ES-I3 (cell line): ENCODE measurements at regions not wholly inside any gene's neighbourhood (a gene's known extent, or its start where the extent isn't known, plus 50 kb on each side); places are given as distances from the start of the nearest gene placed in this dataset.

Source experiments
- H3K36me3 ChIP-seq: 2 replicates; pipeline ENCODE4 v1.6.1; 2013; ENCODE audit warnings: mild to moderate bottlenecking, low read length, control low read depth, moderate library complexity; ENCODE audit not compliant: insufficient read depth
- H3K4me1 ChIP-seq: 2 replicates; pipeline ENCODE4 v1.6.1; 2013; ENCODE audit warnings: mild to moderate bottlenecking, control low read depth, low read length; ENCODE audit not compliant: insufficient read depth
- H3K9ac ChIP-seq: 2 replicates; pipeline ENCODE4 v1.6.1; 2013; ENCODE audit warnings: low read depth, mild to moderate bottlenecking, low read length, moderate library complexity
- H3K9me3 ChIP-seq: 2 replicates; pipeline ENCODE4 v1.6.1; 2013; ENCODE audit warnings: mild to moderate bottlenecking, low read length, moderate library complexity; ENCODE audit not compliant: control insufficient read depth, insufficient read depth

- Histone ChIP-seq H3K36me3 (no peaks in the 10 kb centered on the region), H3K4me1 (no peaks in the 10 kb centered on the region), H3K9me3 (no peaks in the 10 kb centered on the region), H3K9ac (no peak overlapping the region)
Observed at GRCh38 chr3:28726840-28727239, 378.2 kb upstream of the AZI2 start.

- H3K36me3 ChIP-seq = no peaks in the 10 kb centered on the region
Observed at GRCh38 chr3:28727307-28727706, 378.7 kb upstream of the AZI2 start.

GRCh38 chr3:28738425-28738824, 389.8 kb upstream of the AZI2 start:
- H3K9me3 ChIP-seq = no peaks in the 10 kb centered on the region
- H3K36me3 ChIP-seq = no peaks in the 10 kb centered on the region
- no peaks in the 10 kb centered on the region for H3K4me1 ChIP-seq
- no peak overlapping the region for H3K9ac ChIP-seq

More at GRCh38 chr3:28727307-28727706, 378.7 kb upstream of the AZI2 start:
- no peaks in the 10 kb centered on the region for H3K9me3 ChIP-seq
- H3K9ac ChIP-seq = no peak overlapping the region
- no peaks in the 10 kb centered on the region for H3K4me1 ChIP-seq

- Histone ChIP-seq H3K9me3 (no peaks in the 10 kb centered on the region), H3K36me3 (no peaks in the 10 kb centered on the region), H3K4me1 (no peaks in the 10 kb centered on the region), H3K9ac (no peak overlapping the region)
Observed at GRCh38 chr3:28739647-28740046, 391.0 kb upstream of the AZI2 start.

GRCh38 chr3:28743271-28743670, 394.6 kb upstream of the AZI2 start:
- H3K36me3 ChIP-seq = no peaks in the 10 kb centered on the region
- no peaks in the 10 kb centered on the region for H3K4me1 ChIP-seq
- no peaks in the 10 kb centered on the region for H3K9me3 ChIP-seq
- no peak overlapping the region for H3K9ac ChIP-seq

DNA sequence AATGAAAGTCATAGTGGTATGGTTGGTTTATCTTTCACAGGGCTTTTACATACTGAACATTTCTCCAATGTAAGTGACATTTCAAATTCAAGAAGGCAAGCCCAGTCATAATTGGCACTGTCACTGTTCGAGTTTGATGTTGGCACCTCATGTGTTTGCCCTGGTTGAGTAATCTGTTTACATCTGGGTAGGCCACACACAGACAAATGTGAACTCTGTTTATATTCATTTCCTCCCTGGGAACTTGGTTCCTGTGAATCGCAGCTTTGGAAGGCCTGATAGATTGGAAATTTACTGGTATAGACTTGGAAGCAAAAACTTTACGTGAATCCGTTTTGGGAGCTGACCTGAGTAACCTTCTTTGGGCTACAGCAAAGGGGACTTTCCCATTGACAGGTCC, 395.2 kb upstream of the AZI2 start:
- no peak overlapping the region for H3K9ac ChIP-seq
- H3K4me1 ChIP-seq = no peaks in the 10 kb centered on the region
- no peaks in the 10 kb centered on the region for H3K9me3 ChIP-seq
- H3K36me3 ChIP-seq = no peaks in the 10 kb centered on the region

- no peaks in the 10 kb centered on the region for H3K36me3 ChIP-seq
- H3K9ac ChIP-seq = no peak overlapping the region
- H3K9me3 ChIP-seq = no peaks in the 10 kb centered on the region
- H3K4me1 ChIP-seq = no peaks in the 10 kb centered on the region
Observed at GRCh38 chr3:28745436-28745835, 396.8 kb upstream of the AZI2 start.

DNA sequence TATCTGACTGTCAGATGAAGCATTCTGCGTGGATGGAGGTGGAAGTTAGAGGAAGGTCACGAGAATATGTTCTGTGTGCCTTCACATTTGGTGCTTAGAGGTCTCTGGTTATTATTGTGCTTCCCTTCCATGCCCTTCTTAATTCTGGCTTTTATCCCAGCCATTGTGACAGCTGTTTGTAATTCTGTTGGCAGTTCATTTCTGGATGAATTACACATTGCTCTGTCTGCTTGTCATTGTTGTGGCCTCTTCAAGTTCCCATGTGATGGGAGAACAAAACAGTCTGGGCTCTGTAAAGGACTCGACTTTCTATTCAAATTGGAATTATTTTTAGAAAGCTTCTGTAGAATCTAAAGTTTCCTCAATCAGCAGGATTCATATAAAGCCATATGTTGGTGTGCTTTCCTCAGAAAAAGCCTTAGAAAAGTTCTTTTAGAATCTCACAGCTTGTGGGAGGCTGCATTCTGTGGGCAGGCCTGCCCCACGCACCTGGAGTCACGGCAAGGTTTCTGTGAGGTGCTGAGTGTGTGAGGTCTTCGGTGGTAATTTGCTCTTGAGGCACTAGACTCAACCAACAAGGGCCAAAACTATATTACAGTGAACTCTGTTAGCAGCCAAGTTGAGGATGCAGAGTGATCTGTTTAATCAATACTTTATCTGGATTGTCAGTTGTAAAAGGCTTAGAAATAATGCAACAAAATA, 397.4 kb upstream of the AZI2 start:
- Histone ChIP-seq H3K4me1 (no peaks in the 10 kb centered on the region), H3K9ac (no peak overlapping the region), H3K36me3 (no peaks in the 10 kb centered on the region), H3K9me3 (no peaks in the 10 kb centered on the region)

DNA sequence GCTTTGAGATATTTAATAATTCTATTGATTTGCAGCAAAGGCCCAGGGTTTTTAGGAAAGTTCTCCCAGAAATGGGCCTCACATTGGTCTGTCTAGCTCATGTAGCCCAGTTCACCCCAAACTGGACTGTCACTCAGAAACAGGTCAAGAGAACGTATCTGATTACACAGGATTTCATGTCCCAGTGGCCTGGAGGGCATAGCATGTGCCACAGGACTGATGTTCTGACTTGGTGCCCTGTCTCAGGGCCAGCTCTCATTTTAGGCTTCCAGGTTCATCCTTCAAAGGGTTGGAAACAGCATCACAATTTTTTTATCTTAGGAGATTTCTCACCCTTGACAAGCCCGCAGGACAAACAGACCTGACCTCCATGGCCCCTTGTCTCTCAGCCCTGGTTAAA, 398.4 kb upstream of the AZI2 start:
- Histone ChIP-seq H3K4me1 (no peaks in the 10 kb centered on the region), H3K36me3 (no peaks in the 10 kb centered on the region), H3K9ac (no peak overlapping the region), H3K9me3 (no peaks in the 10 kb centered on the region)

GRCh38 chr3:28751864-28752263, 403.2 kb upstream of the AZI2 start:
- no peaks in the 10 kb centered on the region for H3K4me1 ChIP-seq
- H3K9me3 ChIP-seq = no peaks in the 10 kb centered on the region
- no peak overlapping the region for H3K9ac ChIP-seq
- no peaks in the 10 kb centered on the region for H3K36me3 ChIP-seq

- Histone ChIP-seq H3K36me3 (no peaks in the 10 kb centered on the region), H3K4me1 (no peaks in the 10 kb centered on the region), H3K9me3 (no peaks in the 10 kb centered on the region), H3K9ac (no peak overlapping the region)
Observed at GRCh38 chr3:28752290-28752689, 403.7 kb upstream of the AZI2 start.

GRCh38 chr3:28756056-28756455, 407.4 kb upstream of the AZI2 start:
- H3K36me3 ChIP-seq = no peaks in the 10 kb centered on the region
- no peaks in the 10 kb centered on the region for H3K4me1 ChIP-seq
- no peak overlapping the region for H3K9ac ChIP-seq
- no peaks in the 10 kb centered on the region for H3K9me3 ChIP-seq

- Histone ChIP-seq H3K9me3 (no peaks in the 10 kb centered on the region), H3K9ac (no peak overlapping the region), H3K36me3 (no peaks in the 10 kb centered on the region), H3K4me1 (no peaks in the 10 kb centered on the region)
Observed at GRCh38 chr3:28758115-28758514, 409.5 kb upstream of the AZI2 start.

DNA sequence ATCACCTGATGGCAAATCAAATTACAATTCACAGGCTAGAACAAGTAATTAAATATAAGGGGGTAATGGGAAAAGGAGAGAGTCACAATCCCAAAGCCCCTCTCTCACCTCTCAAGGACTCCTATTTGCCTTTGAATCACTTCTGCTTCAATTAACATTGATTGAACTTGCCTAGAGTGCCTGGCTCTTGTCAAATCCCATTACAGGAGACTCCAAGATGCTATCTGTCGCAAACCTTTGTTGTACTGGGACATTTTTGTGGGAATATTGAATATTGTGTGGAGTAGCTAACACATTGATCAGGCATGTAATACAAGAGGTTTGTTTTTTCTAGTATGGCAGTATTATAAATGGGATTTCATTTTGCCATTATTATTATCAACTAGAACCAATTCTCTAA, 412.8 kb upstream of the AZI2 start:
- no peaks in the 10 kb centered on the region for H3K9me3 ChIP-seq
- 0 out of 2 replicates have a peak, but pooled peaks cover 7% of the 10 kb centered on the region for H3K4me1 ChIP-seq
- H3K36me3 ChIP-seq = no peaks in the 10 kb centered on the region
- H3K9ac ChIP-seq = no peak overlapping the region

GRCh38 chr3:28765194-28765593, 416.6 kb upstream of the AZI2 start:
- 0 out of 2 replicates have a peak, but pooled peaks cover 7% of the 10 kb centered on the region for H3K4me1 ChIP-seq
- H3K9me3 ChIP-seq = no peaks in the 10 kb centered on the region
- no peaks in the 10 kb centered on the region for H3K36me3 ChIP-seq
- no peak overlapping the region; the same call in 1 of the 2 replicates for H3K9ac ChIP-seq
